DOHH2 (cell line): ENCODE measurements at regions not wholly inside any gene's neighbourhood (a gene's known extent, or its start where the extent isn't known, plus 50 kb on each side); places are given as distances from the start of the nearest gene placed in this dataset.

Experiments used
- H3F3A ChIP-seq: fragments of 200-600 bp; sonication (generic), shearing (Covaris generic); 2 replicates; pipeline ENCODE4 v1.6.0; 2016; ENCODE audit warnings: antibody characterized with exemption, mild to moderate bottlenecking; ENCODE audit not compliant: control insufficient read depth, insufficient read depth
- H3K27ac ChIP-seq: fragments of 200-600 bp; sonication (generic); 2 replicates; pipeline ENCODE4 v1.5.1; 2014; ENCODE audit warnings: low read depth, mild to moderate bottlenecking, low read length, moderate library complexity
- H3K27me3 ChIP-seq: fragments of 200-600 bp; sonication (generic); 2 replicates; pipeline ENCODE4 v1.6.1; 2014; ENCODE audit warnings: mild to moderate bottlenecking, low read length, mixed read lengths; ENCODE audit not compliant: control insufficient read depth
- H3K36me3 ChIP-seq: fragments of 200-600 bp; sonication (generic); 2 replicates; pipeline ENCODE4 v1.6.1; 2014; ENCODE audit warnings: mild to moderate bottlenecking, low read length, moderate library complexity, mixed read lengths; ENCODE audit not compliant: control insufficient read depth
- H3K4me1 ChIP-seq: fragments of 200-600 bp; sonication (generic); 2 replicates; pipeline ENCODE4 v1.6.1; 2014; ENCODE audit warnings: mild to moderate bottlenecking, low read length, mixed read lengths; ENCODE audit not compliant: control insufficient read depth
- H3K4me2 ChIP-seq: fragments of 200-600 bp; sonication (generic); 2 replicates; pipeline ENCODE4 v1.6.0; 2014; ENCODE audit warnings: mild to moderate bottlenecking, low read length, moderate library complexity
- H3K4me3 ChIP-seq: fragments of 200-600 bp; sonication (generic); 2 replicates; pipeline ENCODE4 v1.5.1; 2014; ENCODE audit warnings: mild to moderate bottlenecking, low read length, mixed read lengths
- H3K79me2 ChIP-seq: fragments of 200-600 bp; sonication (generic); 2 replicates; pipeline ENCODE4 v1.6.1; 2014; ENCODE audit warnings: mild to moderate bottlenecking, low read length, mixed read lengths; ENCODE audit not compliant: control insufficient read depth
- H3K9me2 ChIP-seq: fragments of 200-600 bp; sonication (generic); replicated peaks from 2 replicates; pipeline ENCODE4 v1.6.1; 2014; ENCODE audit warnings: mild to moderate bottlenecking, low read length, mixed read lengths; ENCODE audit not compliant: control insufficient read depth
- H3K9me3 ChIP-seq: fragments of 200-600 bp; sonication (generic); 2 replicates; pipeline ENCODE4 v1.6.1; 2014; ENCODE audit warnings: antibody characterized with exemption, low read length, mixed read lengths; ENCODE audit not compliant: control insufficient read depth, insufficient read depth
- H4K20me1 ChIP-seq: fragments of 200-600 bp; sonication (generic); 2 replicates; pipeline ENCODE4 v1.6.0; 2014; ENCODE audit warnings: low read depth, mild to moderate bottlenecking, antibody characterized with exemption, low read length, moderate library complexity; ENCODE audit not compliant: control insufficient read depth, insufficient read depth
- EZH2phosphoT487 ChIP-seq: fragments of 200-600 bp; sonication (generic); IDR thresholded peaks from 2 replicates; pipeline ENCODE4 v1.6.1; 2017; ENCODE audit warnings: borderline replicate concordance, mild to moderate bottlenecking, antibody characterized with exemption, low read length, moderate library complexity, mixed read lengths
- TF ChIP-seq, protein P1 (sequence below): fragments of 200-600 bp; sonication (generic); IDR thresholded peaks from one replicate; pipeline ENCODE4 v1.5.1; 2014; ENCODE audit warnings: antibody characterized with exemption, mild to moderate bottlenecking, low read depth, low read length; ENCODE audit not compliant: poor library complexity, severe bottlenecking

- Histone ChIP-seq H3K4me2 (no peak overlapping the region), H3K27ac (no peak overlapping the region), H3K9me2 (no peaks in the 10 kb centered on the region), H3K36me3 (no peaks in the 10 kb centered on the region), H3K27me3 (peaks cover 19% of the 10 kb centered on the region), H3K79me2 (no peaks in the 10 kb centered on the region), H3K9me3 (no peaks in the 10 kb centered on the region), H3F3A (no peaks in the 10 kb centered on the region), H3K4me1 (no peaks in the 10 kb centered on the region), H3K4me3 (no peak overlapping the region), H4K20me1 (no peaks in the 10 kb centered on the region)
- TF ChIP-seq, protein P1, sequence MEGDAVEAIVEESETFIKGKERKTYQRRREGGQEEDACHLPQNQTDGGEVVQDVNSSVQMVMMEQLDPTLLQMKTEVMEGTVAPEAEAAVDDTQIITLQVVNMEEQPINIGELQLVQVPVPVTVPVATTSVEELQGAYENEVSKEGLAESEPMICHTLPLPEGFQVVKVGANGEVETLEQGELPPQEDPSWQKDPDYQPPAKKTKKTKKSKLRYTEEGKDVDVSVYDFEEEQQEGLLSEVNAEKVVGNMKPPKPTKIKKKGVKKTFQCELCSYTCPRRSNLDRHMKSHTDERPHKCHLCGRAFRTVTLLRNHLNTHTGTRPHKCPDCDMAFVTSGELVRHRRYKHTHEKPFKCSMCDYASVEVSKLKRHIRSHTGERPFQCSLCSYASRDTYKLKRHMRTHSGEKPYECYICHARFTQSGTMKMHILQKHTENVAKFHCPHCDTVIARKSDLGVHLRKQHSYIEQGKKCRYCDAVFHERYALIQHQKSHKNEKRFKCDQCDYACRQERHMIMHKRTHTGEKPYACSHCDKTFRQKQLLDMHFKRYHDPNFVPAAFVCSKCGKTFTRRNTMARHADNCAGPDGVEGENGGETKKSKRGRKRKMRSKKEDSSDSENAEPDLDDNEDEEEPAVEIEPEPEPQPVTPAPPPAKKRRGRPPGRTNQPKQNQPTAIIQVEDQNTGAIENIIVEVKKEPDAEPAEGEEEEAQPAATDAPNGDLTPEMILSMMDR, result no peak
- no peak for TF ChIP-seq EZH2phosphoT487
Measured at GRCh38 chr10:78869508-78870454, 199.0 kb upstream of the ZMIZ1 start.

- no peak overlapping the region for H3K27ac ChIP-seq
- no peaks in the 10 kb centered on the region for H3K79me2 ChIP-seq
- H3K4me2 ChIP-seq, result no peak overlapping the region
- H3K27me3 ChIP-seq, result peaks cover 22% of the 10 kb centered on the region
- no peaks in the 10 kb centered on the region for H3K9me2 ChIP-seq
- no peaks in the 10 kb centered on the region for H3F3A ChIP-seq
- H3K9me3 ChIP-seq, result no peaks in the 10 kb centered on the region
- TF ChIP-seq EZH2phosphoT487, result no peak
- TF ChIP-seq, protein P1, result no peak
- H3K4me3 ChIP-seq, result no peak overlapping the region
- no peaks in the 10 kb centered on the region for H3K36me3 ChIP-seq
- no peaks in the 10 kb centered on the region for H4K20me1 ChIP-seq
- no peaks in the 10 kb centered on the region for H3K4me1 ChIP-seq
Measured at GRCh38 chr10:78870458-78870857, 198.3 kb upstream of the ZMIZ1 start.

- Histone ChIP-seq H3K9me3 (no peaks in the 10 kb centered on the region), H3K36me3 (no peaks in the 10 kb centered on the region), H3K4me3 (no peak overlapping the region), H3K27me3 (peaks cover 22% of the 10 kb centered on the region), H3K9me2 (no peaks in the 10 kb centered on the region), H4K20me1 (no peaks in the 10 kb centered on the region), H3F3A (no peaks in the 10 kb centered on the region), H3K4me1 (no peaks in the 10 kb centered on the region), H3K27ac (no peak overlapping the region), H3K4me2 (no peak overlapping the region), H3K79me2 (no peaks in the 10 kb centered on the region)
- TF ChIP-seq, protein P1, result no peak
- no peak for TF ChIP-seq EZH2phosphoT487
Measured at GRCh38 chr10:78871796-78872195, 197.0 kb upstream of the ZMIZ1 start.
